ENCODE measurements at regions not wholly inside any gene's neighbourhood (a gene's known extent, or its start where the extent isn't known, plus 50 kb on each side); places are given as distances from the start of the nearest gene placed in this dataset.

DNA sequence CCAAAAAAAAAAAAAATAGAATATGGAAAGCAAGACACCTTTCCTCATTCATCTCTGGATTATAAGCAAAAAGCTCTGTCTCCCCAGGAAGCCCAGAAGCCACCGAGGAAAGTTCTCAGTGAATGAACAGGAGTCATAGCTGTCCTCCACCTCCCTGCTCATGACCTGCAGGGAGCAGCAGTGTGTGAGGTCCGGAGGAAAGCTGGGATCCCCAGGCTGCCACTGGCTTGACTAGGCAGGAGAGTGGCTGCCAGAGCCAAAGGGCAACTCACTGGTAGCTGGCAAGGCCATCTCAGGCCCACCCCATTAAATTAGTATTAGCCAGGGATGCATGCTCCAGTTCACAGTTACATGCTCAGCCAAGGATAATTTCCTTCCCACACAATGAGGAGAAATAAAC lies 191.6 kb upstream of the STT3B start:
- TF ChIP-seq RAD21 (IDR thresholded peaks at IDR 0.05; ENCODE audit: low read length) (no peak), MAFK (IDR thresholded peaks at IDR 0.05; ENCODE audit: low read depth, low read length) (no peak), BHLHE40 (IDR thresholded peaks at IDR 0.05; ENCODE audit: low read depth, low read length) (no peak), RCOR1 (IDR thresholded peaks at IDR 0.05; ENCODE audit: insufficient replicate concordance, low read length) (no peak), CHD1 (IDR thresholded peaks at IDR 0.05; ENCODE audit: low read depth, low read length) (no peak), CEBPB (IDR thresholded peaks at IDR 0.05; ENCODE audit: low read depth, low read length) (no peak), MXI1 (IDR thresholded peaks at IDR 0.05; ENCODE audit: borderline replicate concordance, low read depth, low read length) (no peak), MAZ (IDR thresholded peaks at IDR 0.05; ENCODE audit: borderline replicate concordance, low read depth, low read length) (no peak), FOS (IDR thresholded peaks at IDR 0.05; ENCODE audit: low read depth, low read length) (no peak), RFX5 (IDR thresholded peaks at IDR 0.05; ENCODE audit: low read depth, low read length) (no peak), SMC3 (IDR thresholded peaks at IDR 0.05; ENCODE audit: low read depth, low read length) (no peak), POLR2A (IDR thresholded peaks at IDR 0.05; ENCODE audit: low read depth, low read length) (no peak), NFE2L2 (IDR thresholded peaks at IDR 0.05; ENCODE audit: low read depth, low read length) (no peak)
- TF ChIP-seq, protein P1, sequence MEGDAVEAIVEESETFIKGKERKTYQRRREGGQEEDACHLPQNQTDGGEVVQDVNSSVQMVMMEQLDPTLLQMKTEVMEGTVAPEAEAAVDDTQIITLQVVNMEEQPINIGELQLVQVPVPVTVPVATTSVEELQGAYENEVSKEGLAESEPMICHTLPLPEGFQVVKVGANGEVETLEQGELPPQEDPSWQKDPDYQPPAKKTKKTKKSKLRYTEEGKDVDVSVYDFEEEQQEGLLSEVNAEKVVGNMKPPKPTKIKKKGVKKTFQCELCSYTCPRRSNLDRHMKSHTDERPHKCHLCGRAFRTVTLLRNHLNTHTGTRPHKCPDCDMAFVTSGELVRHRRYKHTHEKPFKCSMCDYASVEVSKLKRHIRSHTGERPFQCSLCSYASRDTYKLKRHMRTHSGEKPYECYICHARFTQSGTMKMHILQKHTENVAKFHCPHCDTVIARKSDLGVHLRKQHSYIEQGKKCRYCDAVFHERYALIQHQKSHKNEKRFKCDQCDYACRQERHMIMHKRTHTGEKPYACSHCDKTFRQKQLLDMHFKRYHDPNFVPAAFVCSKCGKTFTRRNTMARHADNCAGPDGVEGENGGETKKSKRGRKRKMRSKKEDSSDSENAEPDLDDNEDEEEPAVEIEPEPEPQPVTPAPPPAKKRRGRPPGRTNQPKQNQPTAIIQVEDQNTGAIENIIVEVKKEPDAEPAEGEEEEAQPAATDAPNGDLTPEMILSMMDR (conservative IDR thresholded peaks at IDR 0.05; ENCODE audit: low read depth, low read length) = no peak
- TF ChIP-seq, protein P2, sequence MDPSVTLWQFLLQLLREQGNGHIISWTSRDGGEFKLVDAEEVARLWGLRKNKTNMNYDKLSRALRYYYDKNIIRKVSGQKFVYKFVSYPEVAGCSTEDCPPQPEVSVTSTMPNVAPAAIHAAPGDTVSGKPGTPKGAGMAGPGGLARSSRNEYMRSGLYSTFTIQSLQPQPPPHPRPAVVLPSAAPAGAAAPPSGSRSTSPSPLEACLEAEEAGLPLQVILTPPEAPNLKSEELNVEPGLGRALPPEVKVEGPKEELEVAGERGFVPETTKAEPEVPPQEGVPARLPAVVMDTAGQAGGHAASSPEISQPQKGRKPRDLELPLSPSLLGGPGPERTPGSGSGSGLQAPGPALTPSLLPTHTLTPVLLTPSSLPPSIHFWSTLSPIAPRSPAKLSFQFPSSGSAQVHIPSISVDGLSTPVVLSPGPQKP (IDR thresholded peaks at IDR 0.05; ENCODE audit: borderline replicate concordance, low read depth, low read length) = no peak
- TF ChIP-seq, protein P3, sequence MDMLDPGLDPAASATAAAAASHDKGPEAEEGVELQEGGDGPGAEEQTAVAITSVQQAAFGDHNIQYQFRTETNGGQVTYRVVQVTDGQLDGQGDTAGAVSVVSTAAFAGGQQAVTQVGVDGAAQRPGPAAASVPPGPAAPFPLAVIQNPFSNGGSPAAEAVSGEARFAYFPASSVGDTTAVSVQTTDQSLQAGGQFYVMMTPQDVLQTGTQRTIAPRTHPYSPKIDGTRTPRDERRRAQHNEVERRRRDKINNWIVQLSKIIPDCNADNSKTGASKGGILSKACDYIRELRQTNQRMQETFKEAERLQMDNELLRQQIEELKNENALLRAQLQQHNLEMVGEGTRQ (IDR thresholded peaks at IDR 0.05; ENCODE audit: low read depth, low read length) = no peak
- no peak overlapping the region for H2AFZ ChIP-seq (replicated peaks; ENCODE audit: low read length, poor library complexity)
- H3K4ac ChIP-seq (ENCODE audit: low read depth, low read length) = no peak overlapping the region
- no peak overlapping the region for H3K27ac ChIP-seq (ENCODE audit: insufficient read depth, low read length)
- in situ Hi-C loops (cut with MboI; ENCODE audit: low sequenced_read_pairs) = no loop called here
- DNase-seq (no peak), ATAC-seq (ENCODE audit: low read depth) (no peak)
- dilution Hi-C loops (cut with HindIII; ENCODE audit: low sequenced_read_pairs, unreplicated experiment) = no loop called here
- H3K36me3 ChIP-seq (ENCODE audit: control insufficient read depth, insufficient read depth, low read length) = no peaks in the 10 kb centered on the region
- H3K27me3 ChIP-seq (ENCODE audit: control insufficient read depth, insufficient read depth, low read length) = peaks cover 9% of the 10 kb centered on the region
- H3K4me2 ChIP-seq (ENCODE audit: low read depth, low read length) = no peak overlapping the region
- no peak overlapping the region for H2AK5ac ChIP-seq (ENCODE audit: low read depth, low read length)
- no peak overlapping the region for H3K56ac ChIP-seq (ENCODE audit: extremely low read depth, insufficient read depth, low read length)
- BruUV-seq (replicated peaks) = no TSS peak
- H4K91ac ChIP-seq (ENCODE audit: insufficient read depth, low read depth, low read length) = no peak overlapping the region
- no peaks in the 10 kb centered on the region for H3K9me3 ChIP-seq (ENCODE audit: control insufficient read depth, insufficient read depth, low read length)
- no peak overlapping the region for H2BK15ac ChIP-seq (ENCODE audit: low read depth, low read length)
- H3K79me1 ChIP-seq (ENCODE audit: low read depth in 1 of 2, low read length in 2 of 2) = no peaks in the 10 kb centered on the region
- H3K9me1 ChIP-seq (ENCODE audit: insufficient read depth, low read length) = no peaks in the 10 kb centered on the region
- no peak overlapping the region for H3K9ac ChIP-seq (ENCODE audit: low read depth, low read length)
- no peak overlapping the region for H2AK9ac ChIP-seq (replicated peaks; ENCODE audit: low read depth, low read length, poor library complexity)
- no peak overlapping the region for H3K4me3 ChIP-seq (ENCODE audit: insufficient read depth, low read depth, low read length)
- POLR2A ChIA-PET (ENCODE audit: unreplicated experiment) = no interaction called here
- no peak overlapping the region for H3K18ac ChIP-seq (ENCODE audit: low read depth, low read length)
- no peaks in the 10 kb centered on the region for H3K4me1 ChIP-seq (ENCODE audit: control insufficient read depth, insufficient read depth, low read length)
- no peak overlapping the region for H4K5ac ChIP-seq (ENCODE audit: low read depth, low read length)
- CTCF ChIA-PET = interaction anchor here (0.7 kb wide), 1 partner anchor 168 kb away, joined by 4 read pairs; no protein-coding TSS in a partner anchor
- no peak overlapping the region for H3K14ac ChIP-seq (replicated peaks; ENCODE audit: low read depth, low read length)
- no peak overlapping the region for H2BK20ac ChIP-seq (ENCODE audit: low read depth, low read length)
- no peak overlapping the region for H4K8ac ChIP-seq (ENCODE audit: low read depth in 2 of 2, low read length in 2 of 2)
- no peak overlapping the region for H2BK120ac ChIP-seq (ENCODE audit: low read depth, low read length)
- H3K23ac ChIP-seq (ENCODE audit: low read depth, low read length) = no peak overlapping the region
- intact Hi-C loops (cut with micrococcal nuclease) = no loop called here
- no peak overlapping the region for H2BK5ac ChIP-seq (ENCODE audit: low read depth, low read length, poor library complexity, severe bottlenecking)
- WGBS, 2 experiments (ENCODE audit: extremely low coverage in 2 of 2, insufficient read length in 1 of 2) = no CpG with 5 or more reads among the region's 2 CpGs
- no peaks in the 10 kb centered on the region for H4K20me1 ChIP-seq (ENCODE audit: insufficient read depth, low read length)

Data from IMR-90 (cell line).